ENCODE measurements at regions not wholly inside any gene's neighbourhood (a gene's known extent, or its start where the extent isn't known, plus 50 kb on each side); places are given as distances from the start of the nearest gene placed in this dataset.

DNA sequence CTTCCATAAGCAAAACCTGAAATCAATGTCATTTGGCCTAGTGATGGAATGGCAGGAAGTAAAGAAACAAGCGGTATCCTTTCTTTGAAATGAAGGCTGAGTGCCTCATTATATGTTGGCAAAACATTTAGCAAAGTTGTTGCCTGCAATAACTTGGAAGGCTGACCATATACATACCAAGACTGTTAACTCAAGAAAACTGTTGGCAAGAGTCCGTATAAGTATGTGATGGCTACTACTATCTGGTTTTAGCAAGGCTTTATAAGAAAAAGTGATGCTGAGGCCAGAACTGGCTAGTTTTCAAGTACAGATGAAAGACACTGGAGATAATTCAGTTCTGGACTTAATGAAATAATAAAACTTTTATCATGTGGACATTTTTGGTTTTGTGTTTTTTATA lies 356.2 kb downstream of the ZNF521 start:
- no peak overlapping the region for H3K4me3 ChIP-seq (ENCODE audit: control insufficient read depth, low read depth, low read length)
- peak; percentile 70 for DNase-seq (ENCODE audit: low read depth)
- TF ChIP-seq CTCF (conservative IDR thresholded peaks at IDR 0.05; ENCODE audit: control insufficient read depth, insufficient read depth, low read depth, low read length): no peak

DNA sequence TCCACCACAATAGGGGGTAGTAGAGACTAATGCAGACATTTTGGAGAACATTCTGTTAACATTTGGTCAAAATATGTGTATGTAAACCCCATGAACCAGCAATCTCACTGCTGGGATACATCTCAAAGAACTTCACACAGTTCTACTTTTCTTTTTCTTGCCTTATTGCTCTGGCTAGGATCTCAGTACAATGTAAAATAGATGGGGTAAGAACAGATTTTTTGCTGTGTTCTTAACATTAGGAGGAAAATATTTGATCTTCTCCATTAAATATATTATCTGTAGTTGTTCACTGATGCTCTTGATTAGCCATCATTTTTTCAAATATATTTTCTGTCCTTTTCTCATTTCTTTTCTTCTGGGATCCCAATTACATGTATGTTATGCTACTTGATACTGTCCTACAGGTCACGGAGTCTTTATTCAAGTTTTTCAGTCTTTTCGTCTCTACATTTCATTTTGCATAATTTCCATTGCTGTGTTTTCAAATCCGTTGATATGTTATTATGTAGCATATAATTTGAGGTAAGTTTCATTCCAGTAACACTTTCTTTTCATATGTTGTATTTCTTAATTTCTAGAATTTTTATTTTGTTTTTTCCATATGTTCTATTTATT lies 352.2 kb downstream of the ZNF521 start:
- no peak for DNase-seq (ENCODE audit: low read depth)
- TF ChIP-seq CTCF (conservative IDR thresholded peaks at IDR 0.05; ENCODE audit: control insufficient read depth, insufficient read depth, low read depth, low read length): no peak
- H3K4me3 ChIP-seq (ENCODE audit: control insufficient read depth, low read depth, low read length): no peak overlapping the region

DNA sequence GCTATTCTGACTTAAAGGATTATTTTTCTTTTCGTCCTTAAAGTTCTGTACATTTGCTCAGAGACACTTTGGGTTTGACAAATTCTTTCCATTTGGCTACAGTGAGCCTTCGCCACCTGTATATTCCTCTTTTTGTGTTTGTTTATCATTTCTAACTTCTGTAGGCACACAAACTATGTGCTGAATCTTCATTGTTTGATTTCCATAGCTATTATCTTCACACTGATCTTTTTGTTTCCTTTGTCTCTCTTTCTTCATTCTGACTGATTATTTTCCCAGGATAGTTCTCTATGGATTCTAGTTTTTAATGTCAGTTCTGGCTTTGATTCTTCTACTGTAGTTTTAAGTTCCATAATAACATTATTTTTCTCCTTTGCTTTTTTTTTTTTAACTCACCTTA lies 350.2 kb downstream of the ZNF521 start:
- no peak for TF ChIP-seq CTCF (conservative IDR thresholded peaks at IDR 0.05; ENCODE audit: control insufficient read depth, insufficient read depth, low read depth, low read length)
- H3K4me3 ChIP-seq (ENCODE audit: control insufficient read depth, low read depth, low read length): no peak overlapping the region
- no peak for DNase-seq (ENCODE audit: low read depth)

DNA sequence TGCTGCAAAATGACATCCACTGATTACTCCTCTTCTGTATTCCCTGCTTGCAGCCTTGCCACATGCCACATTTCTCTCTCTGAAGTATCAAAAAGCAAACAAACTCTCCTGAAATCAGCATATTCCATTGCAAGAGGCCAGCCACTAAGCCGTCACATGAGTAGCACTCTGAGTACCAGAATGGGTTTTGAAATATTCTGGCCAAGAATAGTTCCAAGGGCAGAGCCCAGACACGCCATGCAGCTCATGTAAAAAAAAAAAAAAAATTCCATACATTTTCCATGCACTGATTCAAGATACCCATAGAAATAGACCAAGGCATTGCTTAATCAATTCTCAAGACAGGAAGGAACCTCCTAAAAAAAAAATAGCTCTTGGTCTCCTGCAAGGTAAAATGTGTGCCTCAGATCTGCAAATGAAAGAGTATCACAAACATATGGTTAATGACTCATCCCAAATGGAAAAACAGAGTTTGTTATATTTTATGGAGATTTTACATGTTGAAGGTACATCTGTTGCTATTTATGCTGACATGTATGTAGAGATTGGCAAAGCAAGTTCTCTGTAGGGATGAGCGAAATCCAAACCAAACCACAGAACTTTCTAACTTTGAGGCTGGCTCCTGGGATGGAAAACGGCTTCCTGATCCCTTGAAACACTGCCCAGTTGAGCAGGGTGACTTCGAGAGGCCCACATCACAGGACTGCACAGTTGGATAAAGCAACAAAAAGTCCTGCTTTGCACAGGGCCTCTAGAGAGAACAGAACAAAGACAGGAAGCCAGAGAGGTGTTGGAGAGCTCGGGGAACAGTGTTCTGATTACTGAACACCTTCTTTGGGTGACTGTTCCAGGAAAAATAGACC lies 346.2 kb downstream of the ZNF521 start:
- DNase-seq (ENCODE audit: low read depth): peak; percentile 66
- TF ChIP-seq CTCF (conservative IDR thresholded peaks at IDR 0.05; ENCODE audit: control insufficient read depth, insufficient read depth, low read depth, low read length): no peak
- no peak overlapping the region for H3K4me3 ChIP-seq (ENCODE audit: control insufficient read depth, low read depth, low read length)

- no peak for DNase-seq (ENCODE audit: low read depth)
- no peak for TF ChIP-seq CTCF (conservative IDR thresholded peaks at IDR 0.05; ENCODE audit: control insufficient read depth, insufficient read depth, low read depth, low read length)
- H3K4me3 ChIP-seq (ENCODE audit: control insufficient read depth, low read depth, low read length): no peak overlapping the region
Observed at GRCh38 chr18:25010623-25011374, 341.2 kb downstream of the ZNF521 start.

All from fibroblast of mammary gland (primary cell).